ENCODE measurements at regions not wholly inside any gene's neighbourhood (a gene's known extent, or its start where the extent isn't known, plus 50 kb on each side); places are given as distances from the start of the nearest gene placed in this dataset.

DNA sequence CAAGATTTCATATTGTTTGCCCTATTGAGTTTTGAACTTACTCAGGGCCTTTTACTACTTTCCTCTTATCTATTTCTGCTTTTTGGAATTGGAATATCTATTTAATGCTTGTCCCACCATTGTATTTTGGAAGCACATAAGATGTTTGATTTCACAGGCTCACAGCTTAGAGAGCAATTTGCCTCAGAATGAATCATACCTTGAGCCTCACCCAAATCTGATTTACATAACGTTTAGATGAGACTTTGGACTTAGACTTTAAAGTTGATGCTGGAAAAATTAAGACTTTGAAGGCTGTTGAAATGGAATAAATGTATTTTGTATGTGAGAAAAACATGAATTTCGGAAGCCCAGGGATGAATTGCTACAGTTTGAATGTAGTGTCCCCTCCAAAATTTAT lies 458.9 kb downstream of the CNTN6 start:
- CTCF ChIA-PET (ENCODE audit: low intra/inter-chr PET ratio): no interaction called here
- Histone ChIP-seq H3K4me1 (replicated peaks in 1 of 2; ENCODE audit: control insufficient read depth in 2 of 2, insufficient read depth in 2 of 2, low read length in 2 of 2) (no peaks in the 10 kb centered on the region), H4K20me1 (replicated peaks; ENCODE audit: control insufficient read depth, insufficient read depth, low read length) (no peaks in the 10 kb centered on the region), H3K9me3 (replicated peaks; ENCODE audit: control insufficient read depth, insufficient read depth, low read depth, low read length) (no peaks in the 10 kb centered on the region; the same call in 1 of the 2 replicates), H3K4me2 (ENCODE audit: insufficient read depth, low read length) (no peak overlapping the region), H3K36me3 (ENCODE audit: control insufficient read depth, insufficient read depth, low read length) (no peaks in the 10 kb centered on the region), H3K27ac (ENCODE audit: extremely low read depth, low read depth, low read length) (no peak overlapping the region), H3K9me1 (ENCODE audit: control insufficient read depth, insufficient read depth, low read length) (no peaks in the 10 kb centered on the region), H3K27me3 (ENCODE audit: control insufficient read depth in 2 of 2, insufficient read depth in 2 of 2, low read length in 2 of 2) (no peaks in the 10 kb centered on the region), H2AFZ (ENCODE audit: low read depth, low read length) (no peak overlapping the region), H3K9ac (ENCODE audit: insufficient read depth in 1 of 2, low read depth in 2 of 2, low read length in 2 of 2) (no peak overlapping the region), H3K4me3 (no peak overlapping the region), H3K79me2 (ENCODE audit: control insufficient read depth, insufficient read depth, low read length) (no peaks in the 10 kb centered on the region)
- intact Hi-C loops (cut with micrococcal nuclease): no loop called here
- no peak for DNase-seq (ENCODE audit: extremely low read depth in 1 of 4, low spot score in 3 of 4)
- WGBS (ENCODE audit: insufficient coverage, low coverage, missing lambda C conversion rate): 2% methylated on average over 2 of the region's 2 CpGs
- TF ChIP-seq MYC (IDR thresholded peaks at IDR 0.05; ENCODE audit: low read depth, low read length): no peak
- TF ChIP-seq MYC (CRISPR knock-in tag; IDR thresholded peaks at IDR 0.05; ENCODE audit: borderline replicate concordance, low read depth): no peak
- no peak for TF ChIP-seq SMARCC2 (IDR thresholded peaks at IDR 0.05; ENCODE audit: low read depth)
- no peak for TF ChIP-seq FOXM1 (IDR thresholded peaks at IDR 0.05; ENCODE audit: low read depth)
- TF ChIP-seq FOXM1 (CRISPR knock-in tag; IDR thresholded peaks at IDR 0.05; ENCODE audit: low read depth): no peak
- no peak for TF ChIP-seq KAT7 (CRISPR knock-in tag; IDR thresholded peaks at IDR 0.05; ENCODE audit: borderline replicate concordance)
- TF ChIP-seq RNF2 (IDR thresholded peaks at IDR 0.05): no peak
- TF ChIP-seq ZNF324 (CRISPR knock-in tag; IDR thresholded peaks at IDR 0.05): no peak
- no peak for TF ChIP-seq EWSR1 (IDR thresholded peaks at IDR 0.05; ENCODE audit: borderline replicate concordance, low read depth, partially characterized antibody)
- TF ChIP-seq PYGO2 (tag; IDR thresholded peaks at IDR 0.05): no peak
- TF ChIP-seq, protein P1, sequence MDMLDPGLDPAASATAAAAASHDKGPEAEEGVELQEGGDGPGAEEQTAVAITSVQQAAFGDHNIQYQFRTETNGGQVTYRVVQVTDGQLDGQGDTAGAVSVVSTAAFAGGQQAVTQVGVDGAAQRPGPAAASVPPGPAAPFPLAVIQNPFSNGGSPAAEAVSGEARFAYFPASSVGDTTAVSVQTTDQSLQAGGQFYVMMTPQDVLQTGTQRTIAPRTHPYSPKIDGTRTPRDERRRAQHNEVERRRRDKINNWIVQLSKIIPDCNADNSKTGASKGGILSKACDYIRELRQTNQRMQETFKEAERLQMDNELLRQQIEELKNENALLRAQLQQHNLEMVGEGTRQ (CRISPR knock-in tag; IDR thresholded peaks at IDR 0.05): no peak
- TF ChIP-seq SAFB2 (IDR thresholded peaks at IDR 0.05; ENCODE audit: borderline replicate concordance, low read depth, low read length, severe bottlenecking): no peak
- FAIRE-seq: no peak
- no TSS peak for BruUV-seq (replicated peaks)
- POLR2A ChIA-PET: no interaction called here
- no peak for ATAC-seq
- in situ Hi-C loops (cut with MboI): no loop called here
